ENCODE measurements at regions not wholly inside any gene's neighbourhood (a gene's known extent, or its start where the extent isn't known, plus 50 kb on each side); places are given as distances from the start of the nearest gene placed in this dataset.

DNA sequence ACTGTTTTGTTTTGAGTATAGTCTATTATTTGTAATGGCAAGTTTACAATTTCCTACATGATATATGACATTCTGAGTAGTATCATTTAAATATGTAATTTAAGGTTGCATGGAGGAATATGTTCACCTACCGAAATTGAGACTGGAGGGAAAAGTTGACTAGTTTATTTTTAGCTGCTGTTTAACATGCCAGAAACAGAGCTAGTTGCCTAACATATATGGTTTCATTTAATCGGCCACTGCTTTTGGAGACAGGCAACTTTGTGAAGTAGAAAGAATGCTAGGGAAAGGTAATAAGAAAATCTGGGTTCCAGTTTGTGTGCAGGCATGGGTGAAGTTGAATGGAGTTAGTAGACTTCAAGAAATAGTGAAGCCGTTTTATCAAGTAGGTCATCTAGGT, 342.1 kb upstream of the CBLB start:
- TF ChIP-seq, protein P1, sequence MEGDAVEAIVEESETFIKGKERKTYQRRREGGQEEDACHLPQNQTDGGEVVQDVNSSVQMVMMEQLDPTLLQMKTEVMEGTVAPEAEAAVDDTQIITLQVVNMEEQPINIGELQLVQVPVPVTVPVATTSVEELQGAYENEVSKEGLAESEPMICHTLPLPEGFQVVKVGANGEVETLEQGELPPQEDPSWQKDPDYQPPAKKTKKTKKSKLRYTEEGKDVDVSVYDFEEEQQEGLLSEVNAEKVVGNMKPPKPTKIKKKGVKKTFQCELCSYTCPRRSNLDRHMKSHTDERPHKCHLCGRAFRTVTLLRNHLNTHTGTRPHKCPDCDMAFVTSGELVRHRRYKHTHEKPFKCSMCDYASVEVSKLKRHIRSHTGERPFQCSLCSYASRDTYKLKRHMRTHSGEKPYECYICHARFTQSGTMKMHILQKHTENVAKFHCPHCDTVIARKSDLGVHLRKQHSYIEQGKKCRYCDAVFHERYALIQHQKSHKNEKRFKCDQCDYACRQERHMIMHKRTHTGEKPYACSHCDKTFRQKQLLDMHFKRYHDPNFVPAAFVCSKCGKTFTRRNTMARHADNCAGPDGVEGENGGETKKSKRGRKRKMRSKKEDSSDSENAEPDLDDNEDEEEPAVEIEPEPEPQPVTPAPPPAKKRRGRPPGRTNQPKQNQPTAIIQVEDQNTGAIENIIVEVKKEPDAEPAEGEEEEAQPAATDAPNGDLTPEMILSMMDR (IDR thresholded peaks at IDR 0.05; ENCODE audit: low read depth, low read length) = no peak
- Histone ChIP-seq H3K9me3 (ENCODE audit: severe bottlenecking) (no peaks in the 10 kb centered on the region), H3K4me3 (ENCODE audit: low read depth, low read length) (no peak overlapping the region), H3K36me3 (no peaks in the 10 kb centered on the region), H3K27me3 (ENCODE audit: insufficient read depth, low read depth, severe bottlenecking) (no peaks in the 10 kb centered on the region), H3K27ac (no peak overlapping the region)
- DNase-seq = no peak

DNA sequence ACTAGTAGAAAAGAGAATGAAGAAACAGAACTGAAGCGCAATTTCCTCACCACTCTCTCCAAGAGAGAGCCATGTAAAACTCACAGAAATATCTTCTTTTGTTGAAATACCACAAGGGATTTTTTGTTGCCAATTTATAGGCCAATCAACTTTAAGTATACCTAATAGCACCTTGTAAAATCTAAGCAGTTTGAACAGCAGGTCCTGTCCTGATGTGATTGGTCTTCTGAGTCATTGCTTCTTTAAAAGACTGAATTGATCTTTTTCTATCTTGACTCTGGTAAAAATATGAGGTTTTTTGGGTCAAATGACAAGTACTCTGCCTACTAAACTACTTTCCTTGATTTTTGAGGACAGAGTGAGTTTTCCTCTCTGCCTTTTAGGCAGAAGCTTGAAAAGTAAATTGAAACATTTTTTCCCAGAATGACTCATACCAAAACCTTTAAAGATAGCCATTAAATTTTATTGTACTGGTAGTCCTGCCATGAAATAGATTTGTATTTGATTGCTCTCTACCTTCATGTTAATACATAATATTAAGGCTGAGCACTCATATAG, 343.9 kb upstream of the CBLB start:
- no peaks in the 10 kb centered on the region for H3K36me3 ChIP-seq
- H3K4me3 ChIP-seq (ENCODE audit: low read depth, low read length) = no peak overlapping the region
- H3K27ac ChIP-seq = no peak overlapping the region
- TF ChIP-seq, protein P1 (IDR thresholded peaks at IDR 0.05; ENCODE audit: low read depth, low read length) = no peak
- no peaks in the 10 kb centered on the region for H3K9me3 ChIP-seq (ENCODE audit: severe bottlenecking)
- DNase-seq = no peak
- H3K27me3 ChIP-seq (ENCODE audit: insufficient read depth, low read depth, severe bottlenecking) = no peaks in the 10 kb centered on the region

DNA sequence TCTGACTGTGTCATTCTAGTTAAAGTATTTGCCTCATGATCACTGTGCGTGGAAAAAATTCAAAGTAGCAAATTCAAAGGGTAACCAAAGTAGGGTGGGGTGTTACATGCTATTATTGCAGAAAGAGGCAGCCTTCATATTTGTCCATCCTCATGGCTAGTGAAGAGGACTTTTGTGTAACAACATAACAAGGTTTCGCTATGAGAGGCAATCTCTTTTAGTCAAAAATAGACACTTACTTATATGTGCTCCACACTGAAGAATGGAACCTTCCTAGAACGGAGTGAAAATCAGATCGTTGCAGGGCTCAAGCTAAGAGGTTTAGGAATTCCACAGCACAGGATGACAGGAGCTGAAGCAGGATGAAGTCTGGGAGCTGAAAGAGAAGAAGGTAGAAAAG, 345.1 kb upstream of the CBLB start:
- no peak overlapping the region for H3K4me3 ChIP-seq (ENCODE audit: low read depth, low read length)
- no peaks in the 10 kb centered on the region for H3K27me3 ChIP-seq (ENCODE audit: insufficient read depth, low read depth, severe bottlenecking)
- no peak overlapping the region for H3K27ac ChIP-seq
- H3K9me3 ChIP-seq (ENCODE audit: severe bottlenecking) = no peaks in the 10 kb centered on the region
- H3K36me3 ChIP-seq = no peaks in the 10 kb centered on the region
- TF ChIP-seq, protein P1 (IDR thresholded peaks at IDR 0.05; ENCODE audit: low read depth, low read length) = no peak
- DNase-seq = no peak

DNA sequence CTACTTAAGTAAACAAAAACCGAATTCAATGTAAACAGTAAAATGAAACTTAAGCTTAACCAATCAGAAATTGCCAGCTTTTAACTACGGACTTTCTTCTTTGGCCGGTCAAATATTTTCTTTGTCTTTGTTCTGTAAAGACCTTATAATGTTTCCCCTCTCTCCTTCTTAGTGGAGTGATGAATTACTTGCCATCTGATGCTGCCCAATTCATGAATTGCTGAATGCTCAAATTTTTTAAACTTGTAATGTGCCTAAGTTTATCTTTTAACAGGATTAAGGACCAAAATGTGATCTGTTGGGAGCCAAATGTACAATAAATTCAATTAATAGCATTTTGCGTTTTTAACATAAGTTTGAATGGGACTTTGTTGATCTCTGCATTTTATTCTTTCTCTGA, 345.8 kb upstream of the CBLB start:
- no peak for DNase-seq
- TF ChIP-seq, protein P1 (IDR thresholded peaks at IDR 0.05; ENCODE audit: low read depth, low read length) = no peak
- no peaks in the 10 kb centered on the region for H3K27me3 ChIP-seq (ENCODE audit: insufficient read depth, low read depth, severe bottlenecking)

DNA sequence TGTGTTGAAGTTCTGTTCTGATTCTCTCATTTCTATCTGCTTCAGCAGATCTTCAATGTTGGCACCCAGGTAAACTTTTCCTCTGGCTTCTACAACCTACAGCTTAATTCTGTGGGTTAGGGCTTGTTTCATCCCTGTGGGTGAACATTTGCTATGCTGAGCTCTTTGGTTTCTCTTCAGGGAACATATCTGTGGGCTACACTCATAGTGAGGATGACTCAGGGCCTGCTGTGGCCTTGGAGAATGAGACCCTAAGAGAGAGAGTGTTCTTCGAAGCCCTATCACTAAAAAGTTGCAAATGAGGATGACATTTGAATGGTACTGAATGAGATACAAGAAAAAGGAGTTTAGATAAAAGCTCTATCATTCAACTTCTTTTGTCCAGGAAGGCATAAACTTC, 346.2 kb upstream of the CBLB start:
- no peaks in the 10 kb centered on the region for H3K36me3 ChIP-seq
- no peak overlapping the region for H3K4me3 ChIP-seq (ENCODE audit: low read depth, low read length)
- no peak for DNase-seq
- no peak overlapping the region for H3K27ac ChIP-seq
- TF ChIP-seq, protein P1 (IDR thresholded peaks at IDR 0.05; ENCODE audit: low read depth, low read length) = no peak
- no peaks in the 10 kb centered on the region for H3K9me3 ChIP-seq (ENCODE audit: severe bottlenecking)
- H3K27me3 ChIP-seq (ENCODE audit: insufficient read depth, low read depth, severe bottlenecking) = no peaks in the 10 kb centered on the region

More for the DNA sequence above, 345.8 kb upstream of the CBLB start:
- Histone ChIP-seq H3K9me3 (ENCODE audit: severe bottlenecking) (no peaks in the 10 kb centered on the region), H3K4me3 (ENCODE audit: low read depth, low read length) (no peak overlapping the region), H3K36me3 (no peaks in the 10 kb centered on the region), H3K27ac (no peak overlapping the region)

DNA sequence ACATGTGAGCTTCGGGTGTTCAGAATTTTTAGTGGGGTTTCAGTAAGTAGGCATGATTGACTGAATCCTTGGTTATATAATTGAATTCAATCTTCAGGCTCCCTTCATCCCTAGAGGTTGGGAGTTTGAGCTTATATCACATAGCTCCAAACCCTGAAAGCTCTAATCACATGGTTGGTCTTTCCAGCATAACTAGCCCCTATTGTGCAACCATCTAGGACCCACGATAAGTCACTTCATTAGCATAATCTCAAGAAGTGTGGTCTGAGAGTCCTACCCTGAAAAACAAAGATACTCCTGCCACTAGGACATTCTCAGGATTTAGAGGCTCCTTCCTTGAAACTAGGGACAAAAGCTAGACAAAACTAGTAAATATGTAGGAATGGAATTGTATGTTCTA, 348.9 kb upstream of the CBLB start:
- no peak overlapping the region for H3K27ac ChIP-seq
- H3K9me3 ChIP-seq (ENCODE audit: severe bottlenecking) = no peaks in the 10 kb centered on the region
- no peaks in the 10 kb centered on the region for H3K36me3 ChIP-seq
- H3K27me3 ChIP-seq (ENCODE audit: insufficient read depth, low read depth, severe bottlenecking) = no peaks in the 10 kb centered on the region
- no peak overlapping the region for H3K4me3 ChIP-seq (ENCODE audit: low read depth, low read length)
- TF ChIP-seq, protein P1 (IDR thresholded peaks at IDR 0.05; ENCODE audit: low read depth, low read length) = no peak
- DNase-seq = no peak
